Erythroblast (primary cell): ENCODE measurements at regions not wholly inside any gene's neighbourhood (a gene's known extent, or its start where the extent isn't known, plus 50 kb on each side); places are given as distances from the start of the nearest gene placed in this dataset.

ENCODE experiments used
- GATA1 ChIP-seq: IDR thresholded peaks from 2 replicates; pipeline ENCODE4 v1.6.1; 2011; ENCODE audit warnings: low read depth, mild to moderate bottlenecking, control low read depth, low read length, moderate library complexity
- POLR2A ChIP-seq: IDR thresholded peaks from 2 replicates; pipeline ENCODE4 v1.6.1; 2011; ENCODE audit warnings: mild to moderate bottlenecking, low read length

DNA sequence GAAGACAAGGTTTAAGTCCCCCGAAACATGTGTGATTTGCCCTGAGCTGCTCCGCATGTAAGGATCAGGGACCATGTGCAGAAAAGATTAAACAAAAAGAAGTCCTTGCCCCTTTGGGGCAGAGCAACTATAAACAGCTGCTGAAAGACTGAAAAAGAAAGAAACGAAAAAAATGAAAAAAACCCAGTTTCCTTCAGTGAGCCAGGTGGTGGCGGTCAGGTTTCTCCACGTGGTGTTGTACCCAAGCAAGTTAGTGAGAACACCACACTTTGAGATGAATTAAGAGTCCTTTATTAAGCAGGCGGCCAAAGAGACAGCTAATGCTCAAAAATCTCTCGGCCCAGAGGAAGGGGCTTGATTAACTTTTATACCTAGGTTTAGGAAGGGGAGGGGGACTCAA, 404.9 kb upstream of the SYT4 start:
- TF ChIP-seq POLR2A: no peak
- TF ChIP-seq GATA1: no peak
